ENCODE measurements at regions not wholly inside any gene's neighbourhood (a gene's known extent, or its start where the extent isn't known, plus 50 kb on each side); places are given as distances from the start of the nearest gene placed in this dataset.
A peak's percentile ranks its signal among the peaks of the same experiment; 100 is the strongest.

DNA sequence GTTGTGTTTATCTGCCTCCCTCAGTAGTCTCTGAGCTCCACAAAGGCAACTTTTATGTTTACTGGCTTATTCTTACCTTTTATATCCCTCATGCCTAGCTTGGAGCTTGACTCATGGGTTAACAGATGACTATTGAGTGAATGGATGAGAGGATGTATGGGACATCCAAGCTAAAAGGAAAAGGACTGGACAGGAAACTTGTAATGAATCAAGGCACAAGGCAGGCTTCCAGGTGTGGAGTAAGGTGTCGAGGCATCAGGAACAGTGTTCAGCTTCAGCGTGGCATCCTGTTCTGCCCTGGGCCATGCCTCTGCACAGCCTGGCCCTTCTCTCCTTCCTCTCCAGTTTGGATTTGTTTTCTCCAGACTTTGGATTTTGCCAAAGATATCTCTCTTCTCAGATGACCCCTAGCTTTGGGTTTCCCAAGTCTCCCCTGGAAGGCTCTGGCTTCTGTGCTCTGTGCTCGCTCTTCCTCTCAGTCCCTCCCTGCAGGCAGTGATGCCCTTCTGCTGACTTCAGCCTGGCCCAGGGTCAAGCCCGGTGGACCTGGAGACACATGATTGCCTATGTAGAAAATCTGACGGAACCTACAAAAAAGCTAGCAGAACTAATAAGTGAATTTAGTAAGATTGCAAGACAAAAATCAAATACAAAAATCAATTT, 367.3 kb downstream of the CXCL12 start:
- no peak for DNase-seq (ENCODE audit: low read depth)
- TF ChIP-seq CTCF (IDR thresholded peaks at IDR 0.05; ENCODE audit: insufficient read depth, low read depth, low read length, missing control alignments): no peak
- no peak overlapping the region for H3K4me3 ChIP-seq (ENCODE audit: low read depth, low read length)

DNA sequence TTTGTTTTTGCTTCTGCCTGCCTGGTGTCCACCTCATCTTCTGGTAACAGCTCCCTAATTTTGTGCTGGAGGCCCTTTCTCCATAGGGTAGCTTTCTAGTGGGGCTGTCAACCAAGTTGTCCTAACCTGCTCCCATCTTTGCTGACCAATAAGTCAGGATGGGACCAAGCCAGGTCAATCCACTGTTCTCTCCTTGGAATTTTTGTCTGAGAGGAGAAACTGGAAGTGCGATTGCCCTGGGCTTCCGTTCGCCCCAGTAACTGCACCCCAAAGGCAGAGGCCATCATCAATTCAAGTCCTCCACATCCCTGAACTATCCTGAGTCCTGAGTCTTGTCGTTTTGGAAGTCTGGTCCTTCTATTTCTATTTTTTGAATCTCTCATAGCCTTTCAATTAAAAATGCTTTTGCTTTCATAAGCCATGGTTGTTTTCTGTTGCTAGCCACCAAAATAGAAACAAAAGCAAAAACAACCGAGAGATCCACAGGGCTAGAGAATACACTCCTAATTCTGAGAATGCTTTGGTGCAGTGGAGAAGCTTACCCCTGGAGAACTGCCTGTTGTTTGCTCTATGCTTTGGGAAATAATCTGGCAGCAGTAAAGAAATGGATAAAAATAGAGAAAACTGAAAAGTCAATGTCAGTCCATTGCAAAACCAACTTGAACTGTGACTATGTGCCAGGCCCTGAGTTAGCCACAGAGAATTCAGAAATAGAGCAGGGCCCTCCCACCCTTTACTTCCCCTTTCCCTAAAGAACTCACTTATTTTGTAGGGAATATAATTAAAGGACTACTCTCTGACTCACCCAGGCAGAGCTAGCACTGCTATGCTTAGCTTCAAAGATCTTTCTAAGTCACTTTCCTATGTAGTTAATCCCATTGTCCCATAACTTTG, 368.1 kb downstream of the CXCL12 start:
- DNase-seq (ENCODE audit: low read depth): peak; percentile 25
- no peak for TF ChIP-seq CTCF (IDR thresholded peaks at IDR 0.05; ENCODE audit: insufficient read depth, low read depth, low read length, missing control alignments)
- H3K4me3 ChIP-seq (ENCODE audit: low read depth, low read length): no peak overlapping the region

DNA sequence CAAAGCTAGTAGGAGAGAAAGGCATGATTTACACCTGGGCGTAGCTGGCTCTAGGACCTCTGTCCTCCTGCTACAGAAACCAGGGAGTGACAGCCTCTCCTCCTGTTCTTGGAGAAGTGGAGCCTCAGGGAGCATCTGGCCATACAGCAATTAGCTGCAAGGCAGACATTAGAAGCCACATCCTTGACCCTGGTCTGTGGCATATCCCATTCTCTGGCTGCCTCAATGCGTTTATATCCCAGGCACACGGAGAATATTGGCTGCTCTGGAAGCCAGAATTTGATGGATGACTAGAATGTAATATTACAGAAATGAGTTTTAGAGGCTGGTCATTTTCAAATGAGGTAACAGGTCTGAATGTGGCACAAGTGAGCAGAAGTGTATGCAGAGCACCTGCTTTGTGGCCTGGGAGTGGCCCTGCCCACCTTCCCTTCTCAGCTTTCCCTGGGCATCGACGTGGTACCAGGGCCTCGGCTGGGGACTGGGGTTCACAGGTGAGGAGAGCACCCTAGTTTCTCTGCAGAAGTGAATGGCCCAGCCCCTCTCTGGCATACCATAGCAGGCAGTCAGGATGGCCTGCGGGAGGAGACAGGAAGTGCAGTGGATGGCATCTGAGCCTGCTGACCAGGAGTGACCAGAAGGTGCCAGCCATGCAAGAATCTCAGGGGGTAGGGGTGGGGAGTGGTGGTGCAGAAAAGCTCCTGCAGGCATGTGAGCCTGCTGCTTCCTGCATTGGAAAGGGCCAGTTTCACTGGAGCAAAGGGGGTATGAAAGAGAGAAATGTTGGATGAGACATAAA, 367.2 kb upstream of the ZNF32 start:
- no peak for TF ChIP-seq CTCF (IDR thresholded peaks at IDR 0.05; ENCODE audit: insufficient read depth, low read depth, low read length, missing control alignments)
- H3K4me3 ChIP-seq (ENCODE audit: low read depth, low read length): no peak overlapping the region
- no peak for DNase-seq (ENCODE audit: low read depth)

- no peak overlapping the region for H3K4me3 ChIP-seq (ENCODE audit: low read depth, low read length)
- no peak for TF ChIP-seq CTCF (IDR thresholded peaks at IDR 0.05; ENCODE audit: insufficient read depth, low read depth, low read length, missing control alignments)
- no peak for DNase-seq (ENCODE audit: low read depth)
Measured at GRCh38 chr10:44014644-44015250, 366.1 kb upstream of the ZNF32 start.

DNA sequence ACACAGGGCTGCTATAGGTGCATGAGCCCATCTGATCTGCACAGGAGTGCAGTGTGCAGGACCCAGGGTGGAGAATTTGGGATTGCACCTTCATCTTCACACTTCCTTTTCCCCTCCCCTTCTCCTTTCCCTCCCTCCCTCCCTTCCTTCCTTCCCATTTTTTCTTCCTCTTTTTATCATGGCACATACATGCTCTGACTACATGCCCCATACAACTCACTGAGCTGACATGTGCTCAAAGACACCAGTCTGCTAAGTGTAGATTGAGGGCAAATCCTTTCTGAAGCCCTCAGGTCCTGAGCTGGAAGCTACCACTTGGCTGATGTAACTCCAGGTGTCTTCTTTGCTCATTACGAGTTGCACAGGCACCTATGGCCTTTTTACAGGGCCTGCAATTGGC, 365.3 kb upstream of the ZNF32 start:
- TF ChIP-seq CTCF (IDR thresholded peaks at IDR 0.05; ENCODE audit: insufficient read depth, low read depth, low read length, missing control alignments): no peak
- DNase-seq (ENCODE audit: low read depth): no peak

DNA sequence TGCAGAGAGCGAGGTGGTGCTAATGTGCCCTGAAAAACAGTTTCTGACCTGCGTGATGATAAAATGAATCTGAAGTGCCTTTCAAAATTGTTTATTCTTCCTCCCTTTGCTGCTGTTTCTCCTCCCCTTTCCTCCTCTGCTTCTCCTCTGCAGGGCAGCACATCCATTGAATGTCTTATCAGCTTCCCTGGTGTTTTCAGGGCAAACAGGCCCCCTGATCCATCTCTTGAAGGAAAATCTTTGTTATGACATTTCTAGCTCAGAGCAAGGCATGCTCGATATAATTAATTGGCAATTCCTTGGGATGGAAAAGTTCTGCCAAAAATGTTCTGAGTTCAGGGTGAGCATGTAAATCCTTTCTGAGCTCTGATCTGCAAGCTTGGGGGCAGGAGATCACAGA, 364.2 kb upstream of the ZNF32 start:
- no peak overlapping the region for H3K4me3 ChIP-seq (ENCODE audit: low read depth, low read length)
- TF ChIP-seq CTCF (IDR thresholded peaks at IDR 0.05; ENCODE audit: insufficient read depth, low read depth, low read length, missing control alignments): no peak

More for the DNA sequence above, 365.3 kb upstream of the ZNF32 start:
- no peak overlapping the region for H3K4me3 ChIP-seq (ENCODE audit: low read depth, low read length)

More for the DNA sequence above, 364.2 kb upstream of the ZNF32 start:
- DNase-seq (ENCODE audit: low read depth): no peak

Measured in GM12865 (cell line).